Pons (tissue), 1 donor: ENCODE measurements at regions not wholly inside any gene's neighbourhood (a gene's known extent, or its start where the extent isn't known, plus 50 kb on each side); places are given as distances from the start of the nearest gene placed in this dataset.

Experiments used
- DNase-seq: peaks from one replicate; pipeline ENCODE4 v3.0.0-alpha.2; 2016; ENCODE audit warnings: low spot score

- no peak for DNase-seq
These were observed 106.7 kb upstream of the MBL2 start for GRCh38 chr10:52879091-52879807.

- DNase-seq = no peak
These were observed 104.9 kb upstream of the MBL2 start for GRCh38 chr10:52877451-52877850.

- DNase-seq = no peak
These were observed 102.8 kb upstream of the MBL2 start for GRCh38 chr10:52875336-52875735.

GRCh38 chr10:52874581-52874980 lies 102.0 kb upstream of the MBL2 start:
- no peak for DNase-seq

GRCh38 chr10:52871191-52871843 lies 98.7 kb upstream of the MBL2 start:
- DNase-seq = no peak

- DNase-seq = no peak
These were observed 98.0 kb upstream of the MBL2 start for GRCh38 chr10:52870562-52870961.

- no peak for DNase-seq
These were observed 97.3 kb upstream of the MBL2 start for GRCh38 chr10:52869864-52870263.

GRCh38 chr10:52865213-52865612 lies 92.6 kb upstream of the MBL2 start:
- DNase-seq = no peak

GRCh38 chr10:52864201-52865106 lies 91.9 kb upstream of the MBL2 start:
- DNase-seq = no peak

GRCh38 chr10:52858722-52859121 lies 86.1 kb upstream of the MBL2 start:
- DNase-seq = no peak

- no peak for DNase-seq
These were observed 83.2 kb upstream of the MBL2 start for GRCh38 chr10:52855546-52856325.

- no peak for DNase-seq
These were observed 81.1 kb upstream of the MBL2 start for GRCh38 chr10:52853704-52854103.

GRCh38 chr10:52836816-52837215 lies 64.2 kb upstream of the MBL2 start:
- DNase-seq = no peak
